ENCODE measurements at regions not wholly inside any gene's neighbourhood (a gene's known extent, or its start where the extent isn't known, plus 50 kb on each side); places are given as distances from the start of the nearest gene placed in this dataset.

- H3K4me3 ChIP-seq (ENCODE audit: low read length in 2 of 2): no peak overlapping the region
- no peaks in the 10 kb centered on the region for H3K27me3 ChIP-seq (ENCODE audit: control insufficient read depth in 2 of 2, insufficient read depth in 2 of 2, low read length in 2 of 2)
- no peaks in the 10 kb centered on the region for H3K36me3 ChIP-seq (ENCODE audit: control insufficient read depth in 2 of 2, insufficient read depth in 2 of 2, low read length in 2 of 2)
- H3K4me1 ChIP-seq (ENCODE audit: control insufficient read depth in 2 of 2, insufficient read depth in 2 of 2, low read length in 2 of 2): no peaks in the 10 kb centered on the region
- H3K27ac ChIP-seq (ENCODE audit: low read depth in 2 of 2, low read length in 2 of 2): no peak overlapping the region
- H3K9me3 ChIP-seq (ENCODE audit: control insufficient read depth in 2 of 2, low read length in 2 of 2): no peaks in the 10 kb centered on the region
- no peak overlapping the region for H3K9ac ChIP-seq (ENCODE audit: low read depth in 1 of 2, low read length in 2 of 2)
Observed at GRCh38 chr5:167264348-167264747, 1027.1 kb upstream of the WWC1 start.

DNA sequence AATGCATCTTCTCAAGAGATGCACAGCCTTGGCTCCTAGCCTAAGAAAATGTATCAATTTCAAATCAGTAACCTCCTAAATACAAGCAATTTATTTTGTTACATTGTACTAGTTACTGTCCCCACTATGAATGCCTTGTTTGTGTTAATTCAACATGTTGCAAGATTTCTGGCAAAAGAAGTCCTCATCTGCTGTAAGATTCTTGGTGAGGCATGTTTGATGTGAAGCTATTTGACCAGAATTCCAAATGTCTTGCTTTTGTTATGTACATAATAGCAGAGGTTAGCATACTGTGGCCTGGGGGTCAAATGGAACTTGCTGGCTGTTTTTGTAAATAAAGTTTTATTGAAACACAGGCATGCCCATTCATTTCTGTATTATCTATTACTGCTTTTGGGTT lies 1023.1 kb upstream of the WWC1 start:
- no peaks in the 10 kb centered on the region for H3K9me3 ChIP-seq (ENCODE audit: control insufficient read depth in 2 of 2, low read length in 2 of 2)
- H3K27ac ChIP-seq (ENCODE audit: low read depth in 2 of 2, low read length in 2 of 2): no peak overlapping the region
- no peak overlapping the region for H3K9ac ChIP-seq (ENCODE audit: low read depth in 1 of 2, low read length in 2 of 2)
- H3K27me3 ChIP-seq (ENCODE audit: control insufficient read depth in 2 of 2, insufficient read depth in 2 of 2, low read length in 2 of 2): no peaks in the 10 kb centered on the region
- H3K4me3 ChIP-seq (ENCODE audit: low read length in 2 of 2): no peak overlapping the region
- H3K4me1 ChIP-seq (ENCODE audit: control insufficient read depth in 2 of 2, insufficient read depth in 2 of 2, low read length in 2 of 2): no peaks in the 10 kb centered on the region
- H3K36me3 ChIP-seq (ENCODE audit: control insufficient read depth in 2 of 2, insufficient read depth in 2 of 2, low read length in 2 of 2): no peaks in the 10 kb centered on the region

DNA sequence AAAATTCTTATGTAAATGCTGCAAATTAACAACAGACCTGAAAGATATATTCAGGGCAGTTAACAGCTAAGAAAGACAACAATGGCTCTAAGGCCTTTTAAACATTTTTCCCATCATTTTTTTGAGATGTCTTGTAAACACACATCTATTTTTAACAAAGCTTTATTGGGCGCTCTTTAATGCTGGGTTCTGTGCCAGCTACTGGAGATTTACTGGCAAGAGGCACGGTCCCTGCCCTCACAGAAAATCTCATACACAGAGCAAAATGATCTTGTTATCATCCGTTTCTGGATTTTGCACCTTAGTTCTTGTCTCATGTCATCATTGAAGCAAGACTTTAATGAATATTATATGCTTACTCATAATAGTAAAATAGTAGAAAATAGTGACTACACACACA lies 1022.3 kb upstream of the WWC1 start:
- Histone ChIP-seq H3K27me3 (ENCODE audit: control insufficient read depth in 2 of 2, insufficient read depth in 2 of 2, low read length in 2 of 2) (no peaks in the 10 kb centered on the region), H3K9me3 (ENCODE audit: control insufficient read depth in 2 of 2, low read length in 2 of 2) (no peaks in the 10 kb centered on the region), H3K36me3 (ENCODE audit: control insufficient read depth in 2 of 2, insufficient read depth in 2 of 2, low read length in 2 of 2) (no peaks in the 10 kb centered on the region), H3K4me1 (ENCODE audit: control insufficient read depth in 2 of 2, insufficient read depth in 2 of 2, low read length in 2 of 2) (no peaks in the 10 kb centered on the region), H3K4me3 (ENCODE audit: low read length in 2 of 2) (no peak overlapping the region), H3K9ac (ENCODE audit: low read depth in 1 of 2, low read length in 2 of 2) (no peak overlapping the region), H3K27ac (ENCODE audit: low read depth in 2 of 2, low read length in 2 of 2) (no peak overlapping the region)

GRCh38 chr5:167271081-167271480 lies 1020.4 kb upstream of the WWC1 start:
- Histone ChIP-seq H3K36me3 (ENCODE audit: control insufficient read depth in 2 of 2, insufficient read depth in 2 of 2, low read length in 2 of 2) (no peaks in the 10 kb centered on the region), H3K27me3 (ENCODE audit: control insufficient read depth in 2 of 2, insufficient read depth in 2 of 2, low read length in 2 of 2) (no peaks in the 10 kb centered on the region), H3K9me3 (ENCODE audit: control insufficient read depth in 2 of 2, low read length in 2 of 2) (no peaks in the 10 kb centered on the region), H3K27ac (ENCODE audit: low read depth in 2 of 2, low read length in 2 of 2) (no peak overlapping the region), H3K9ac (ENCODE audit: low read depth in 1 of 2, low read length in 2 of 2) (no peak overlapping the region), H3K4me3 (ENCODE audit: low read length in 2 of 2) (no peak overlapping the region), H3K4me1 (ENCODE audit: control insufficient read depth in 2 of 2, insufficient read depth in 2 of 2, low read length in 2 of 2) (no peaks in the 10 kb centered on the region)

DNA sequence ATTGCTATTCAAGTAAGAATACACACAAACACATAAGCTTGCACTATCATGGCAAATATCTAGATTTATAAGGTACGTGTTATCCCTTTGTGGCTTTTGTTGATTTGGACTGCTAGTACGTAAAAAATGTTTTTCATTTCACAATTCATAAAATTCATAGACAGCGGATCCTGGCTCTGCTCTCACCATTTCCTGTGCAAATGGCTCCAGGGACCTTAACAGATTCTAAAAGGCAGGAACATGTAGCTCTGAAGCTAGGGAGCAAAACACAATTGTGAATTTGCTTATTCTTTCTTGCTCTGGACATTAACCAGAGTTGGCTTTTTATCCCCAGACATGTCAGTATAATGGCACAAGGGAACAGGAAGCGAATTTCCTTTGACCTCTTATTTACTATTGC lies 1019.9 kb upstream of the WWC1 start:
- H3K9me3 ChIP-seq (ENCODE audit: control insufficient read depth in 2 of 2, low read length in 2 of 2): no peaks in the 10 kb centered on the region
- no peaks in the 10 kb centered on the region for H3K27me3 ChIP-seq (ENCODE audit: control insufficient read depth in 2 of 2, insufficient read depth in 2 of 2, low read length in 2 of 2)
- no peak overlapping the region for H3K9ac ChIP-seq (ENCODE audit: low read depth in 1 of 2, low read length in 2 of 2)
- H3K4me1 ChIP-seq (ENCODE audit: control insufficient read depth in 2 of 2, insufficient read depth in 2 of 2, low read length in 2 of 2): no peaks in the 10 kb centered on the region
- H3K27ac ChIP-seq (ENCODE audit: low read depth in 2 of 2, low read length in 2 of 2): no peak overlapping the region
- no peaks in the 10 kb centered on the region for H3K36me3 ChIP-seq (ENCODE audit: control insufficient read depth in 2 of 2, insufficient read depth in 2 of 2, low read length in 2 of 2)
- no peak overlapping the region for H3K4me3 ChIP-seq (ENCODE audit: low read length in 2 of 2)

DNA sequence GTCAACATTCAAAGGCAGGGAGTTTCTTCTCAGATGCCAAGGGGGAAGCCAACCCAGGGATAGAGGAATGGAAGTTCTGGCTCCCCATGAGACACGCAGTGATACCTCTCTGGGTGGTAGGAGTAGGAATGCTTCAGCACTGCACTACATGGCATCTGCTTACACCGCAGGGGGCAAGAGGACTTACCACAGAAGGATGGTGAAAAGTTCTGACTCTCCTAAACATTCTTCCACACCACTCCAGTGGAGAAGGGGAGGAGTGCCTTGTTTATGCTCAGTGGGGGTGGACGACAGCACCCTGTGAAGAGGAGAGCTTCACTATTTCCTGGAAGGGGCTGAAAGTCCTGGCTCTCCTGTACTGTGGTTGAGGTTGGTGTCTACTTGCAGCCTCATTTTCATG lies 1011.3 kb upstream of the WWC1 start:
- H3K27me3 ChIP-seq (ENCODE audit: control insufficient read depth in 2 of 2, insufficient read depth in 2 of 2, low read length in 2 of 2): no peaks in the 10 kb centered on the region
- no peak overlapping the region for H3K4me3 ChIP-seq (ENCODE audit: low read length in 2 of 2)
- no peak overlapping the region for H3K9ac ChIP-seq (ENCODE audit: low read depth in 1 of 2, low read length in 2 of 2)
- no peaks in the 10 kb centered on the region for H3K36me3 ChIP-seq (ENCODE audit: control insufficient read depth in 2 of 2, insufficient read depth in 2 of 2, low read length in 2 of 2)
- no peaks in the 10 kb centered on the region for H3K9me3 ChIP-seq (ENCODE audit: control insufficient read depth in 2 of 2, low read length in 2 of 2)
- H3K27ac ChIP-seq (ENCODE audit: low read depth in 2 of 2, low read length in 2 of 2): no peak overlapping the region
- H3K4me1 ChIP-seq (ENCODE audit: control insufficient read depth in 2 of 2, insufficient read depth in 2 of 2, low read length in 2 of 2): no peaks in the 10 kb centered on the region

DNA sequence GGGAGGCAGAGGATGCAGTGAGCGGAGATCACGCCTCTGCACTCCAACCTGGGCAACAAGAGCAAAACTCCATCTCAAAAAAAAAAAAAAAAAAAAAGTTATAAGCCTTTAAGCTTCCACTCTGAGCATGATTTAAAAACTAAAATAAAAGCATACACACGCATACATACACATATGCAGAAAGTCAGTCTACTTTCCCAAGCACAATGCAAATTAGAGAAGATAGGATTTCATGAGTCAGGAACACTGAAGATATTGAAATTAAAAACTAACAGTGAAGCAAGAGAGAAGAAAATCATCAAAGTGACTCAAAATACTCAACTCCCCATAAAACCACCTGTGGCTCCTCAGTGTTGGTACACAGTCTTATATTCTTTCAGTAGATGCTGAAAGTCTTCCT lies 1009.5 kb upstream of the WWC1 start:
- Histone ChIP-seq H3K4me1 (ENCODE audit: control insufficient read depth in 2 of 2, insufficient read depth in 2 of 2, low read length in 2 of 2) (no peaks in the 10 kb centered on the region), H3K4me3 (ENCODE audit: low read length in 2 of 2) (no peak overlapping the region), H3K9ac (ENCODE audit: low read depth in 1 of 2, low read length in 2 of 2) (no peak overlapping the region), H3K36me3 (ENCODE audit: control insufficient read depth in 2 of 2, insufficient read depth in 2 of 2, low read length in 2 of 2) (no peaks in the 10 kb centered on the region), H3K27ac (ENCODE audit: low read depth in 2 of 2, low read length in 2 of 2) (no peak overlapping the region), H3K9me3 (ENCODE audit: control insufficient read depth in 2 of 2, low read length in 2 of 2) (no peaks in the 10 kb centered on the region), H3K27me3 (ENCODE audit: control insufficient read depth in 2 of 2, insufficient read depth in 2 of 2, low read length in 2 of 2) (no peaks in the 10 kb centered on the region)

DNA sequence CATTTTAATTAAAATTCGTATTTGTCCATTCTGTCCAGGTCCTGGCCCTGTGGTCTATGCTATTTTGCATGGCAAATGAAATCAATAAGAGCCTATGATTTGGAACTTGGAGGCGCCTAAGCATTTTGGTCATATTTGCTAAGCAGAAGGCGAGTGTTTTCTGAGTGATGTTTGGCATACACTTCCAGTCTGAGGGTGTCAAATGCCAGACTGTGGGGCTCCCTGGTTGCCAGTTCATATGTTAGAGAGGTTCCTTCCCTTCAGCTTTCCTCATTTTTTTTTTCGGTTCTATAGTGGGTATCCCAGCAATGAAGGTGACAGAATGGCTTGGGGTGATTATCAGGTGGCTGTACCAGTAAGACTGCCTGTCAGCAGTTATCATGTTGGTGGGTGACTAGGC lies 1007.8 kb upstream of the WWC1 start:
- no peaks in the 10 kb centered on the region for H3K27me3 ChIP-seq (ENCODE audit: control insufficient read depth in 2 of 2, insufficient read depth in 2 of 2, low read length in 2 of 2)

DNA sequence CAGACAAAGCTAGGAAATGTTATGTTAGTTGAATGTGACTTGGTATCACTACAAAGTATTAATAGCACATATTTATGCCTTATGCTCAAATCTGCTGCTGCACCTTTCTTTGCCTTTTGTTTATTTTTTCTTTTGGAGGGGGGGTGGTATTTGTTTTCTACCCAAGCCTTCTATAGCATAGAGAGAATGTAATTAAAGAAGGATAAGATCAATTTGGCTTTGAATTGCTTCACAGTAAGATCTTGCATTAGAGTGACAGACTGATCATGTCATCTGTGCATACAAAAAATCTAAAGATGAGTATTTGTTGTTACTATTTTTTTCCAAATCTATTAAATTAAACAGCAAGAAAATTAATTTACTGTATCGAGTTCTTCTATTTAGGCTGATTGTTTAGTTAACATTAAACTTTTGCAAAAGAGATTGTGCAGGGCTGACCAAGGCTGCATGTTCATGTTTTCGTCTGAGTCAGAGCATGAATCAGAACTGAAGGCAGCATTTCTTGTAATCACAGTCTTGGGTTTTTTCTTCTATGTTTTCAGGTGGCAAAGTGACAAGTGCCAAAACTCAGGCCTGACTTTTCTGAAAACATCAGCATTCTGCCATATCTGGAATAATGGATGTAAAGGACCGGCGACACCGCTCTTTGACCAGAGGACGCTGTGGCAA lies 1007.1 kb upstream of the WWC1 start:
- H3K27me3 ChIP-seq (ENCODE audit: control insufficient read depth in 2 of 2, insufficient read depth in 2 of 2, low read length in 2 of 2): no peaks in the 10 kb centered on the region
- no peaks in the 10 kb centered on the region for H3K4me1 ChIP-seq (ENCODE audit: control insufficient read depth in 2 of 2, insufficient read depth in 2 of 2, low read length in 2 of 2)
- no peak overlapping the region for H3K4me3 ChIP-seq (ENCODE audit: low read length in 2 of 2)
- no peaks in the 10 kb centered on the region for H3K36me3 ChIP-seq (ENCODE audit: control insufficient read depth in 2 of 2, insufficient read depth in 2 of 2, low read length in 2 of 2)
- H3K27ac ChIP-seq (ENCODE audit: low read depth in 2 of 2, low read length in 2 of 2): no peak overlapping the region
- no peak overlapping the region for H3K9ac ChIP-seq (ENCODE audit: low read depth in 1 of 2, low read length in 2 of 2)
- H3K9me3 ChIP-seq (ENCODE audit: control insufficient read depth in 2 of 2, low read length in 2 of 2): no peaks in the 10 kb centered on the region

More for the DNA sequence above, 1007.8 kb upstream of the WWC1 start:
- H3K27ac ChIP-seq (ENCODE audit: low read depth in 2 of 2, low read length in 2 of 2): no peak overlapping the region
- H3K9ac ChIP-seq (ENCODE audit: low read depth in 1 of 2, low read length in 2 of 2): no peak overlapping the region
- no peaks in the 10 kb centered on the region for H3K4me1 ChIP-seq (ENCODE audit: control insufficient read depth in 2 of 2, insufficient read depth in 2 of 2, low read length in 2 of 2)
- H3K9me3 ChIP-seq (ENCODE audit: control insufficient read depth in 2 of 2, low read length in 2 of 2): no peaks in the 10 kb centered on the region
- H3K4me3 ChIP-seq (ENCODE audit: low read length in 2 of 2): no peak overlapping the region
- no peaks in the 10 kb centered on the region for H3K36me3 ChIP-seq (ENCODE audit: control insufficient read depth in 2 of 2, insufficient read depth in 2 of 2, low read length in 2 of 2)

DNA sequence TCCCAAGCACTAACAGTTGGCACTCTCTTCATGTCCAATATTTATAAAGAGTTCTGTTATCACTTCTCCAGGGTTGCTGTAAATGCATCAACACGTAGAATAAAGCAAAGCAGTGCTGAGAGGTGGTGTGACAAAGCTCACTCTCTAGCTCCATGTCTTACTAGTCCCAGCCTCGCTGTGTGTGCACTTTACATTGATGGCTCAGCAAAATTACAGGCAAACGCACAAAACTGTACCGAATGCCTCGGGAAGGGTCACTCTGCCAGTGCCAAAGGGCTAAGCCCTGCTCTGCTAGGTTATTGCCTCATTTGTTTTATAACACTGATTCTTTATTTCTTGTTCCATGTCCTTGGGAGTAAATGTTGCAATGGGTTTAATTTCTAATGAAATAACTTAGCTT lies 1005.9 kb upstream of the WWC1 start:
- H3K4me3 ChIP-seq (ENCODE audit: low read length in 2 of 2): no peak overlapping the region
- H3K36me3 ChIP-seq (ENCODE audit: control insufficient read depth in 2 of 2, insufficient read depth in 2 of 2, low read length in 2 of 2): no peaks in the 10 kb centered on the region
- H3K27ac ChIP-seq (ENCODE audit: low read depth in 2 of 2, low read length in 2 of 2): no peak overlapping the region
- H3K4me1 ChIP-seq (ENCODE audit: control insufficient read depth in 2 of 2, insufficient read depth in 2 of 2, low read length in 2 of 2): no peaks in the 10 kb centered on the region
- no peaks in the 10 kb centered on the region for H3K27me3 ChIP-seq (ENCODE audit: control insufficient read depth in 2 of 2, insufficient read depth in 2 of 2, low read length in 2 of 2)
- no peaks in the 10 kb centered on the region for H3K9me3 ChIP-seq (ENCODE audit: control insufficient read depth in 2 of 2, low read length in 2 of 2)
- H3K9ac ChIP-seq (ENCODE audit: low read depth in 1 of 2, low read length in 2 of 2): no peak overlapping the region

GRCh38 chr5:167286891-167287290 lies 1004.6 kb upstream of the WWC1 start:
- H3K4me1 ChIP-seq (ENCODE audit: control insufficient read depth in 2 of 2, insufficient read depth in 2 of 2, low read length in 2 of 2): no peaks in the 10 kb centered on the region
- H3K4me3 ChIP-seq (ENCODE audit: low read length in 2 of 2): no peak overlapping the region
- H3K27ac ChIP-seq (ENCODE audit: low read depth in 2 of 2, low read length in 2 of 2): no peak overlapping the region
- H3K9ac ChIP-seq (ENCODE audit: low read depth in 1 of 2, low read length in 2 of 2): no peak overlapping the region
- H3K36me3 ChIP-seq (ENCODE audit: control insufficient read depth in 2 of 2, insufficient read depth in 2 of 2, low read length in 2 of 2): no peaks in the 10 kb centered on the region
- H3K9me3 ChIP-seq (ENCODE audit: control insufficient read depth in 2 of 2, low read length in 2 of 2): no peaks in the 10 kb centered on the region
- H3K27me3 ChIP-seq (ENCODE audit: control insufficient read depth in 2 of 2, insufficient read depth in 2 of 2, low read length in 2 of 2): no peaks in the 10 kb centered on the region

Data from mucosa of rectum (tissue), 2 donors.